Nephron (organoid): ENCODE measurements at regions not wholly inside any gene's neighbourhood (a gene's known extent, or its start where the extent isn't known, plus 50 kb on each side); places are given as distances from the start of the nearest gene placed in this dataset.

Source experiments
- H3K27ac Mint-ChIP-seq, 3 experiments: 2 replicates each; pipeline ENCODE4 v1.8.0; 2020; ENCODE audit warnings: mixed read lengths in 3 of 3, mild to moderate bottlenecking in 2 of 3, moderate library complexity in 1 of 3
- H3K27me3 Mint-ChIP-seq: 2 replicates; pipeline ENCODE4 v1.8.0; 2021; ENCODE audit warnings: low read depth, mild to moderate bottlenecking, moderate library complexity, mixed read lengths
- H3K36me3 Mint-ChIP-seq: 2 replicates; pipeline ENCODE4 v1.8.0; 2020; ENCODE audit warnings: low read depth, mixed read lengths
- H3K4me1 Mint-ChIP-seq: 2 replicates; pipeline ENCODE4 v1.8.0; 2020; ENCODE audit warnings: mixed read lengths
- H3K4me3 Mint-ChIP-seq, 3 experiments: 2 replicates each; pipeline ENCODE4 v1.8.0; 2020; ENCODE audit warnings: mild to moderate bottlenecking in 3 of 3, mixed read lengths in 3 of 3, moderate library complexity in 2 of 3
- H3K9me3 Mint-ChIP-seq: 2 replicates; pipeline ENCODE4 v1.8.0; 2020; ENCODE audit warnings: mixed read lengths
- CTCF ChIP-seq, 3 experiments: fragments of 200-600 bp; sonication (generic); IDR thresholded peaks; one replicate each; pipeline ENCODE4 v1.5.0; 2021; ENCODE audit warnings: antibody characterized with exemption in 3 of 3; ENCODE audit not compliant: unreplicated experiment in 3 of 3

DNA sequence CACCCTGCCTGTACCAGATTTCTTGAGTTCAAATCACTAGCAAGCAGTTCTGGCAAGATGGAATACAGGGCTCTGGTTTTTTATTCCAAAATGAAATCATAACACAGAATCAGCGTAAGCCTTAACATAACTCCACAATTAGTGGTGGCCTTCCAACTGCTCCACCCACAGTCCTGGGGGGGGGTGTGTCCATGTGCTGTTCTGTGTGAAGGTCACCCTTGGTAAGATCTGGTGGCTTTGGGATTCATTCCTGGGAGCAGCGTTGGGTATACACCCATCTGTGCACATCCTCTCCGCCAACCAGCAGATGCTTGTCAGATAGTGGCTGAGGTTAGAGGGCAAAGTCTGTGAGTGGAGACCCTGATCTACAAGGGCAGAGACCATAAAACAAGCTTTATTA is 49.9 kb upstream of the CD83 start:
- Mint-ChIP-seq H3K4me3 (no peak overlapping the region), H3K9me3 (no peaks in the 10 kb centered on the region), H3K4me1 (no peaks in the 10 kb centered on the region), H3K27ac (no peak overlapping the region), H3K36me3 (no peaks in the 10 kb centered on the region), H3K27me3 (no peaks in the 10 kb centered on the region)
- no peak for TF ChIP-seq CTCF (IDR thresholded peaks at IDR 0.05; ENCODE audit: unreplicated experiment in 3 of 3)
